Nephron progenitor cell (in vitro differentiated cells): ENCODE measurements at regions not wholly inside any gene's neighbourhood (a gene's known extent, or its start where the extent isn't known, plus 50 kb on each side); places are given as distances from the start of the nearest gene placed in this dataset.

Experiments
- DNase-seq: peaks from one replicate; pipeline ENCODE4 v3.0.0; 2021
- H3K27ac Mint-ChIP-seq: 2 replicates; pipeline ENCODE4 v1.8.0; 2021; ENCODE audit warnings: mild to moderate bottlenecking, moderate library complexity, mixed read lengths
- H3K27me3 Mint-ChIP-seq: 2 replicates; pipeline ENCODE4 v1.8.0; 2021; ENCODE audit warnings: mild to moderate bottlenecking, low read depth, mixed read lengths; ENCODE audit not compliant: poor library complexity
- H3K36me3 Mint-ChIP-seq: 2 replicates; pipeline ENCODE4 v1.8.0; 2021; ENCODE audit warnings: low read depth, mixed read lengths
- H3K4me1 Mint-ChIP-seq: 2 replicates; pipeline ENCODE4 v1.8.0; 2021; ENCODE audit warnings: mixed read lengths
- H3K4me3 Mint-ChIP-seq: 2 replicates; pipeline ENCODE4 v1.8.0; 2021; ENCODE audit warnings: mild to moderate bottlenecking, moderate library complexity, mixed read lengths
- H3K9me3 Mint-ChIP-seq: 2 replicates; pipeline ENCODE4 v1.8.0; 2021; ENCODE audit warnings: mild to moderate bottlenecking, moderate library complexity, mixed read lengths
- TF ChIP-seq, protein P1 (sequence below): fragments of 200-600 bp; sonication (generic); IDR thresholded peaks from 2 replicates; pipeline ENCODE4 v1.5.0; 2021; ENCODE audit warnings: antibody characterized with exemption

DNA sequence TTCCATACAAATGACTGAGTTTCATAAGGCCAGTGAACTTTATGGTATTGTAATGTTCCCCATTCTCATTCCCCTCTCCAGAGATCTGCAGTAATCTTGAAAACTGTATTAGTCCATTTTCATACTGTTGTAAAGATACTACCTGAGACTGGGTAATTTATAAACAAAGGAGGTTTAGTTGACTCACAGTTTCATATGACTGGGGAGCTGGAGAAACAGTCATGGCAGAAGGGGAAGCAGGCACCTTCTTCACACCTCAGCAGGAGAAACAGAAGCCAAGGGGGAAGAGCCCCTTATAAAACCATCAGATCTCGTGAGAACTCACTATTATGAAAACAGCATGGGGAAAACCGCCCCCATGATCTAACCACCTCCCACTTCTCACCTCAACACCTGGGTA, 318.7 kb upstream of the KLF12 start:
- Mint-ChIP-seq H3K27me3 (no peaks in the 10 kb centered on the region), H3K36me3 (no peaks in the 10 kb centered on the region), H3K4me3 (no peak overlapping the region), H3K9me3 (peaks cover 28% of the 10 kb centered on the region), H3K27ac (no peak overlapping the region), H3K4me1 (peaks cover 10% of the 10 kb centered on the region)
- TF ChIP-seq, protein P1, sequence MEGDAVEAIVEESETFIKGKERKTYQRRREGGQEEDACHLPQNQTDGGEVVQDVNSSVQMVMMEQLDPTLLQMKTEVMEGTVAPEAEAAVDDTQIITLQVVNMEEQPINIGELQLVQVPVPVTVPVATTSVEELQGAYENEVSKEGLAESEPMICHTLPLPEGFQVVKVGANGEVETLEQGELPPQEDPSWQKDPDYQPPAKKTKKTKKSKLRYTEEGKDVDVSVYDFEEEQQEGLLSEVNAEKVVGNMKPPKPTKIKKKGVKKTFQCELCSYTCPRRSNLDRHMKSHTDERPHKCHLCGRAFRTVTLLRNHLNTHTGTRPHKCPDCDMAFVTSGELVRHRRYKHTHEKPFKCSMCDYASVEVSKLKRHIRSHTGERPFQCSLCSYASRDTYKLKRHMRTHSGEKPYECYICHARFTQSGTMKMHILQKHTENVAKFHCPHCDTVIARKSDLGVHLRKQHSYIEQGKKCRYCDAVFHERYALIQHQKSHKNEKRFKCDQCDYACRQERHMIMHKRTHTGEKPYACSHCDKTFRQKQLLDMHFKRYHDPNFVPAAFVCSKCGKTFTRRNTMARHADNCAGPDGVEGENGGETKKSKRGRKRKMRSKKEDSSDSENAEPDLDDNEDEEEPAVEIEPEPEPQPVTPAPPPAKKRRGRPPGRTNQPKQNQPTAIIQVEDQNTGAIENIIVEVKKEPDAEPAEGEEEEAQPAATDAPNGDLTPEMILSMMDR, result no peak
- no peak for DNase-seq

DNA sequence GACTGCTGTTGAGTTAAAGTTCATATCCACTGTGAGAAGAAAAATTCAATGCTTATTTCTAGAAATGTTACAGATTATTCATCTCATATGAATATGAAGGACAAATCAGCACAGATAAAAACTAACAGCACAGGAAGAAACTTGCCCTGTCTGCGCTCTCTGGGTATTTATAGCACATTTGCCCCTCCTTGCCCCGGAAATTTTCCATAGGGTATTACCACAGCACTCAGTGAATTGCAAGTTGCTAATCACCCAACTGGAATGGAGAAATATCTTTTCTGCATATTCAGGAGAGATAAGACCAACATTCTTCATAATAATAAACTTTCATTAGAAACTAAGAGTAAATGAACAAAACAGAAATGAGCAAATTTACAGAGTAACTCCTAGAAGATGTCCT, 318.0 kb upstream of the KLF12 start:
- no peak overlapping the region for H3K27ac Mint-ChIP-seq

DNA sequence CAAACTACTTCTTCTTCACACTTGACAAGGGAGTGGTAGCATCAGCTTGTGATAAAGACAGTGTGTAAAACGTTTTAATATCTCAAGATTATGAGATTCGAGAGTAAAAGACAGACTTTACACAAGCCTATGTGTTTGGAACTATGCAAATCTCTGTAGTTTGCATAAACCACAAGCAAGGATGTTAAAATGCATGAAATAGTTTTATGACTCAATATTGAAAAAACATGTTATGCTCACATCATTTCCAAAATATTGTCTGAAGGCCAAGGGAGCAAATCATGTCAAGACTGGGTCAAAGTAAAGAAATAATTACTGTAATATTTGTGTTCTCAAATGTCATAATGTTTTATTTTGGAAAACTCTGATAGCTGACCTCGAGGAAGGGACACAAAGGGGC, 316.8 kb upstream of the KLF12 start:
- Mint-ChIP-seq H3K9me3 (peaks cover 15% of the 10 kb centered on the region), H3K27ac (no peak overlapping the region), H3K4me1 (peaks cover 10% of the 10 kb centered on the region), H3K36me3 (no peaks in the 10 kb centered on the region), H3K4me3 (no peak overlapping the region), H3K27me3 (no peaks in the 10 kb centered on the region)
- DNase-seq, result no peak
- TF ChIP-seq, protein P1, result no peak

More for the DNA sequence above, 318.0 kb upstream of the KLF12 start:
- Mint-ChIP-seq H3K9me3 (peaks cover 23% of the 10 kb centered on the region), H3K27me3 (no peaks in the 10 kb centered on the region), H3K36me3 (no peaks in the 10 kb centered on the region), H3K4me3 (no peak overlapping the region), H3K4me1 (peaks cover 10% of the 10 kb centered on the region)
- TF ChIP-seq, protein P1, result no peak
- DNase-seq, result no peak

DNA sequence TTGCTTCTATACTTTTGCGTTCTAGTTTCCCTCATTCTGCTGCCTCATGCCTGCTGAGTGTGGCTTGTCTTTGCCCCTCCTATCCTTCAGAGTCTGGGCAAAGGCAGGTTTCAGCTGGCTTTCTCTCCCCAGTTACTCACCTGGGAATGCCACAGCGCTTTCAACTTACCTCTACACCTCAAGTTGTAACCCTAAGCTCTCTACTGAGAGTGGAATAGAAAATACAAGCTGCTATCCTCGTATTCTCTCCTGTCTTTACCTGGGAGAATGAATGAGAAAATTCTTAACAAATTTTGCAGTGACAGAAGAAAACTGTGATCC, 316.3 kb upstream of the KLF12 start:
- Mint-ChIP-seq H3K4me3 (no peak overlapping the region), H3K36me3 (no peaks in the 10 kb centered on the region), H3K9me3 (peaks cover 12% of the 10 kb centered on the region), H3K27me3 (no peaks in the 10 kb centered on the region), H3K4me1 (peaks cover 10% of the 10 kb centered on the region), H3K27ac (no peak overlapping the region)
- DNase-seq, result no peak
- TF ChIP-seq, protein P1, result no peak

DNA sequence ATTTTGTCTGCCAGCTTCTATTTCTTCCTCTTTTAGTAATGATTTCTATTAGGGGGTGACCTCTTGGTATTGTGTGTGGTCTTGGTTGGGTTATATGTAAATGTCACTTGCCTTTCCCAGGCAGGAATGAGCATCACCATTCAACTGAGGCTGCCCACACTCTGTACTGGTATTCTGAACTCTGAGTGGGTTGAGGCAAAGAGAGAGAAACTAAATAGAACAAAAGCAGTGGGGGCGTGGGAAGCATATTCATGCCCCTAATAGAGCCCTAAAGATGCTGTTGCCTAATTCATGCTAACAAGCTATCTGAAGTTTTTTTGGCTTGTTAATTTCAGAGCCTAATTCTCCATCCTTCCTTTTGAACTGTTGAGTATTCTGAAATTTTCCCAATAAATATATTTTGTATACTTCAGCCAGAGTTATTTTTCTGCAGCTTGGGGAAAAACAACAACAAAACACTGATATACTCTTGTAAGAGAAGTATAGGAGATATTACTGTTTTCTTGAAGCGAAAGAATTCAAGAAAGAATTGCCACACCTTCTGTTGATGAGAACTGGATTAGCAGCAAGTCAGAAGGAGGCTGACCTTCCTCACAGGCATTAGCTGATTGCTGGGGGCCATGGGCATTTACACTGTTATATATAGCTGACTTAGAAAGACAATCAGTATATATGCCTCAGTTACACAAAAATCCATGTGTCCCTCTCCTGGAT, 315.8 kb upstream of the KLF12 start:
- Mint-ChIP-seq H3K4me3 (no peak overlapping the region), H3K27me3 (no peaks in the 10 kb centered on the region), H3K4me1 (peaks cover 10% of the 10 kb centered on the region), H3K9me3 (peaks cover 8% of the 10 kb centered on the region), H3K36me3 (no peaks in the 10 kb centered on the region), H3K27ac (no peak overlapping the region)
- DNase-seq, result no peak
- TF ChIP-seq, protein P1, result no peak

DNA sequence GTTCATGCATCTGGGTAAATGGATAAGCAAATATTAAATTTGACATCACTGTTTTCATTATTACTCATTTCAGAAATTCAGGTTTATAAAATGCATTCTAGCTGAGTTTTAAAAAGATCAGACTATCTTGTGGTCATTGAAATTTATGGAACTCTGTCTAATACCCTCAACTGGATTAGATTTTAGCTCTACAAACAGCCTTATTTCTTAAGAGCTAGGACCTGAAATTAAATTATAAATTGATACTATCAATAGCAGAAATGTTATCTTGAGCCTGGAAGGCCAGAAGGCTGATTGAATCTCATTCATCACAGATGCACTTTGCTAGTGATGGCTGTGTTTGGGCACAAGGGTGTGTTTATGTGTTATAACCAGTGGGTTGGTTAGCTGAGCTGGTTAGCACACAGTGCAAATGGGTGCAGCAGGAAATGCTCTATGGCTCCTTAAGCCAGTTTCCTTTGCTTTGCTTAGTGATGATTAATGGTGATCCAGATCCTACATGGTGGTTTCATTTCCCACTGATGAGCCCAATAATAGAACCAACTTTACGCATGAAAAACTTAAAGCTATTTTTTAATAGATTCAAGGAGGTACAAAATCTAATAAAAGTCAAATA, 310.8 kb upstream of the KLF12 start:
- Mint-ChIP-seq H3K9me3 (peaks cover 12% of the 10 kb centered on the region), H3K27me3 (peaks cover 3% of the 10 kb centered on the region), H3K4me3 (no peak overlapping the region), H3K36me3 (no peaks in the 10 kb centered on the region), H3K27ac (no peak overlapping the region), H3K4me1 (no peaks in the 10 kb centered on the region)
- TF ChIP-seq, protein P1, result no peak
- DNase-seq, result no peak
